HG03139 (cell line): ENCODE measurements at regions not wholly inside any gene's neighbourhood (a gene's known extent, or its start where the extent isn't known, plus 50 kb on each side); places are given as distances from the start of the nearest gene placed in this dataset.

Experiments
- ATAC-seq: cut with Tn5 transposase; IDR thresholded peaks from one replicate; pipeline ENCODE4 v1.9.1; 2021; ENCODE audit not compliant: unreplicated experiment

- ATAC-seq = no peak
Measured at GRCh38 chr4:126004941-126005340, 690.2 kb downstream of the FAT4 start.

- no peak for ATAC-seq
Measured at GRCh38 chr4:126007142-126007541, 692.4 kb downstream of the FAT4 start.

- no peak for ATAC-seq
Measured at GRCh38 chr4:126012691-126013290, 698.0 kb downstream of the FAT4 start.

GRCh38 chr4:126018274-126018673 lies 703.5 kb downstream of the FAT4 start:
- ATAC-seq = no peak

- ATAC-seq = no peak
Measured at GRCh38 chr4:126023896-126024295, 709.1 kb downstream of the FAT4 start.

GRCh38 chr4:126027601-126028000 lies 712.8 kb downstream of the FAT4 start:
- no peak for ATAC-seq

- no peak for ATAC-seq
Measured at GRCh38 chr4:126028876-126029275, 714.1 kb downstream of the FAT4 start.

- no peak for ATAC-seq
Measured at GRCh38 chr4:126037231-126037630, 722.5 kb downstream of the FAT4 start.

- no peak for ATAC-seq
Measured at GRCh38 chr4:126038502-126039144, 723.9 kb downstream of the FAT4 start.

GRCh38 chr4:126046081-126046614 lies 731.4 kb downstream of the FAT4 start:
- ATAC-seq = no peak

- ATAC-seq = no peak
Measured at GRCh38 chr4:126047114-126047513, 732.4 kb downstream of the FAT4 start.

- no peak for ATAC-seq
Measured at GRCh38 chr4:126051689-126052424, 737.1 kb downstream of the FAT4 start.

GRCh38 chr4:126056116-126056650 lies 741.4 kb downstream of the FAT4 start:
- no peak for ATAC-seq

GRCh38 chr4:126057371-126057770 lies 742.6 kb downstream of the FAT4 start:
- ATAC-seq = no peak

GRCh38 chr4:126058596-126058995 lies 743.8 kb downstream of the FAT4 start:
- no peak for ATAC-seq

- ATAC-seq = no peak
Measured at GRCh38 chr4:126061655-126062054, 746.9 kb downstream of the FAT4 start.

- ATAC-seq = no peak
Measured at GRCh38 chr4:126065016-126065415, 750.3 kb downstream of the FAT4 start.

GRCh38 chr4:126071346-126072333 lies 756.9 kb downstream of the FAT4 start:
- no peak for ATAC-seq

- ATAC-seq = no peak
Measured at GRCh38 chr4:126081336-126081735, 766.6 kb downstream of the FAT4 start.

GRCh38 chr4:126086041-126086440 lies 771.3 kb downstream of the FAT4 start:
- no peak for ATAC-seq

- no peak for ATAC-seq
Measured at GRCh38 chr4:126087101-126087500, 772.3 kb downstream of the FAT4 start.
